Cardiac fibroblast (primary cell): ENCODE measurements at regions not wholly inside any gene's neighbourhood (a gene's known extent, or its start where the extent isn't known, plus 50 kb on each side); places are given as distances from the start of the nearest gene placed in this dataset.

Experiments
- DNase-seq, 2 donors: peaks; one replicate each; pipeline versions ENCODE4 v3.0.0 to v3.0.0-alpha.2; 2010; ENCODE audit warnings: low read depth in 2 of 2
- H3K4me3 ChIP-seq, 2 donors: replicated peaks in 1 of 2; 1 replicate in 1 of 2; 2 replicates in 1 of 2; pipeline ENCODE4 v1.5.1; 2011; ENCODE audit warnings: low read depth in 2 of 2, low read length in 2 of 2, mild to moderate bottlenecking in 2 of 2, moderate library complexity in 1 of 2
- TF ChIP-seq, protein P1 (sequence below): IDR thresholded peaks from one replicate; pipeline ENCODE4 v1.5.1; 2011; ENCODE audit warnings: low read depth, mild to moderate bottlenecking, low read length, inconsistent platforms

GRCh38 chr12:131420867-131421447, 289.9 kb upstream of the SFSWAP start:
- no peak for DNase-seq
- no peak overlapping the region for H3K4me3 ChIP-seq
- TF ChIP-seq, protein P1, sequence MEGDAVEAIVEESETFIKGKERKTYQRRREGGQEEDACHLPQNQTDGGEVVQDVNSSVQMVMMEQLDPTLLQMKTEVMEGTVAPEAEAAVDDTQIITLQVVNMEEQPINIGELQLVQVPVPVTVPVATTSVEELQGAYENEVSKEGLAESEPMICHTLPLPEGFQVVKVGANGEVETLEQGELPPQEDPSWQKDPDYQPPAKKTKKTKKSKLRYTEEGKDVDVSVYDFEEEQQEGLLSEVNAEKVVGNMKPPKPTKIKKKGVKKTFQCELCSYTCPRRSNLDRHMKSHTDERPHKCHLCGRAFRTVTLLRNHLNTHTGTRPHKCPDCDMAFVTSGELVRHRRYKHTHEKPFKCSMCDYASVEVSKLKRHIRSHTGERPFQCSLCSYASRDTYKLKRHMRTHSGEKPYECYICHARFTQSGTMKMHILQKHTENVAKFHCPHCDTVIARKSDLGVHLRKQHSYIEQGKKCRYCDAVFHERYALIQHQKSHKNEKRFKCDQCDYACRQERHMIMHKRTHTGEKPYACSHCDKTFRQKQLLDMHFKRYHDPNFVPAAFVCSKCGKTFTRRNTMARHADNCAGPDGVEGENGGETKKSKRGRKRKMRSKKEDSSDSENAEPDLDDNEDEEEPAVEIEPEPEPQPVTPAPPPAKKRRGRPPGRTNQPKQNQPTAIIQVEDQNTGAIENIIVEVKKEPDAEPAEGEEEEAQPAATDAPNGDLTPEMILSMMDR, result no peak

DNA sequence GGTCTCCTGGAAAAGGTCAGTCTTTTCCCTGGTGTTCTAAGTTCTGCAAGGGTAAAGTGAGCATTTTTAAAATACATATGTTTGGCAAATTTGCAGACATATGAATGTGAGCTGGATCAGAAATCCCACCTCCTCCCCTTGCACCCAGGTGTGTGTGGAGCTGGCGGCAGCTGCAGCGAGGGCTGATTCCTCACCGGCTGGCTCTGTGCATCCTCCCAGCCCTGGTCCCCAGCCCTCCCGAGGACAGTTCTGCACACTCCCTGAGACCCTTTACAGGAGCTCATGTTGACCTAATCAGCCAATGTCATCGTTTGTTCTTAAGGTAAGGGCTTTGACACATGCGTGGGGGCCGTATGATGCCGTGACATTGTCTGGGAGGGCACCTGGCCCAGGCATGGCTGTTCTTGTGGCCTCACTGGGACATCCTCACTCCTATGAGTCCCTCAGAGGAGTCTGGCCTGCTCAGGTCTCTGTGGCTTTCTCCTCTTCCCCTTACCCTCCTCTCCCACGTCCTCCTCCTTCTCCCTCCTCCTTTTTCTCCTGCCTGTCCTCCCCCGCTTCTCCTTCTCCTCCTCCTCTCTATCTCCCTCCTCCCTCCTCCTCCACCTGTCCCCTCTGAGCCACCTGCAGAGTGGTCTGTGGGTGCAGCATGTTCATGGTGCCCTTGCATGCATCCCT, 289.2 kb upstream of the SFSWAP start:
- H3K4me3 ChIP-seq, result no peak overlapping the region
- TF ChIP-seq, protein P1, result no peak
- DNase-seq, result no peak

DNA sequence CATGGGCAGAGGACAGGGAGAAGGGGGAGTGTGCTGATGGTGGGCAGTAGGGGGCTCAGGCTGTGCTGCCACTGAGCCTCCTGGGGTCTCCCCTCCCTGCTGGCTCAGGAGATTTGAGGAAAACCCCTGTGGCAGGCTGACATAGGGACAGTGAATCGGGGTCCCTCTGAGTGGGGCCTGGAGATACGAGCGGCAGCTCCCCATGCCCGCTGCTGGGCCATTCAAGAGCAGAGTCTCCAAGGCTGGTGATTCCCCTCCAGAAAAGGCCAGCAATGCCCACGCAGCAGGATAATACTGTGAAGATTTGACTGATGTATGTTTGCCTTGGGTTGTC, 288.7 kb upstream of the SFSWAP start:
- DNase-seq, result no peak
- no peak overlapping the region for H3K4me3 ChIP-seq
- TF ChIP-seq, protein P1, result no peak

- TF ChIP-seq, protein P1, result no peak
- no peak overlapping the region for H3K4me3 ChIP-seq
- DNase-seq, result no peak
These were observed 288.1 kb upstream of the SFSWAP start for GRCh38 chr12:131422744-131423143.

GRCh38 chr12:131424270-131424669, 286.6 kb upstream of the SFSWAP start:
- TF ChIP-seq, protein P1, result no peak
- no peak overlapping the region for H3K4me3 ChIP-seq
- DNase-seq, result no peak

DNA sequence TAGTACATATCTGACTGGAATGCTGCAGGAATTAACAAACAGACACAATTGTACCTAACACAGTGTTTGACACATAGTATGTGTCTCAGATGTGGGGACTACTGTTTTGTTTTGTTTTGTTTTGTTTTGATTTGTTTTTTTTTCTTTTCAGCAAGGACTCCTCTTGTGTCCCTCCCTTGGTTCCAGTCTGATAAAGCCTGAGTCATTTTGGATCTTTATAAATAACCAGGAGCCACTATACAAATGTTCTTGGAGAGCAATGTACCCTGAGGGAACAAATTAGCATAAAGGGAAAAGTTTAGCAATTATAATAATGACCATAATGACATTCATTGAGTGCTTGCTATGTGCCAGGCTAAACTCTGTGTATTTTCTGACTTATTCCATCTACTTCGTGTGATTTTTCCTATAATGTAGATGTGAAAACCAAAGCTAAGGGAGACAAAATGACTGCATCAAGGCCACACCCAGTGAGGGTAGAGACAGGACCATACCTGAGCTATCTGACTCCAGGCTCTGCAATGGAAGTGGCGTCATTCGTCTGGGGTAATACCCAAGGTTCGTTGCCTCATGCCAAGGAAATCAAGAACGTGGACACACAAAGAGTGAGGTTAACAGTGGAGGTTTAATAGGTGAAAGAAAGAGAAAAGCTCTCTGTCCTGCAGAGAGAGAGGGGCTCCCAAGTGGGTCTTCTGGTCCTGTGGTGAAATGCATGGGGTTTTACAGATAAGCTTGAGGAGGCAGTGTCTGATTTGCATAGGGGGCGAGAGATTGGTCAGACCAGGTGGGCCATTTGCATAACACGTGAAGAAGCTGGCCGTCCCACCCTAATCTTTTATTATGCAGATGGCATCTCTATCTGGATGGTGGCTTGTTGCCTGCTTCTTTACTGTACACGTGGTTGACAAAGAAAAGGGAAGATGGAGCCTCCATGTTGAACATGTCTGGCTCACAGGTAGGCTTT, 285.5 kb upstream of the SFSWAP start:
- TF ChIP-seq, protein P1, result no peak
- no peak overlapping the region for H3K4me3 ChIP-seq
- DNase-seq, result no peak
